ENCODE measurements at regions not wholly inside any gene's neighbourhood (a gene's known extent, or its start where the extent isn't known, plus 50 kb on each side); places are given as distances from the start of the nearest gene placed in this dataset.

- no peak for TF ChIP-seq POLR2A (IDR thresholded peaks at IDR 0.05)
- no peak for TF ChIP-seq CTCF (IDR thresholded peaks at IDR 0.05)
- no peak for TF ChIP-seq POLR2AphosphoS5 (IDR thresholded peaks at IDR 0.05)
- H3K9me3 ChIP-seq = no peaks in the 10 kb centered on the region
- H3K36me3 ChIP-seq = no peaks in the 10 kb centered on the region
- no peak overlapping the region for H3K4me3 ChIP-seq
- H3K27ac ChIP-seq = no peak overlapping the region
- intact Hi-C loops (cut with DNase I; ENCODE audit: low total_unique reads) = no loop called here
- no peaks in the 10 kb centered on the region for H3K27me3 ChIP-seq
- no peak for DNase-seq (ENCODE audit: low spot score in 2 of 2)
- peaks cover 0 to 9% of the 10 kb centered on the region in 2 donors for H3K4me1 ChIP-seq
Measured at GRCh38 chr7:134370135-134370534, 53.4 kb upstream of the SLC35B4 start.

GRCh38 chr7:134368851-134369544, 52.3 kb upstream of the SLC35B4 start:
- Histone ChIP-seq H3K9me3 (no peaks in the 10 kb centered on the region), H3K4me1 (peaks cover 0 to 9% of the 10 kb centered on the region in 2 donors), H3K27ac (peak overlapping the region in 1 of 2 donors; percentile 45), H3K36me3 (no peaks in the 10 kb centered on the region), H3K27me3 (no peaks in the 10 kb centered on the region), H3K4me3 (no peak overlapping the region)
- DNase-seq (ENCODE audit: low spot score in 2 of 2) = no peak
- intact Hi-C loops (cut with DNase I; ENCODE audit: low total_unique reads) = no loop called here
- TF ChIP-seq POLR2A (IDR thresholded peaks at IDR 0.05) (no peak), POLR2AphosphoS5 (IDR thresholded peaks at IDR 0.05) (no peak), CTCF (IDR thresholded peaks at IDR 0.05) (no peak)

GRCh38 chr7:134367956-134368749, 51.4 kb upstream of the SLC35B4 start:
- intact Hi-C loops (cut with DNase I; ENCODE audit: low total_unique reads) = no loop called here

More at GRCh38 chr7:134367956-134368749, 51.4 kb upstream of the SLC35B4 start:
- H3K9me3 ChIP-seq = no peaks in the 10 kb centered on the region
- peaks cover 0 to 9% of the 10 kb centered on the region in 2 donors for H3K4me1 ChIP-seq
- TF ChIP-seq CTCF (IDR thresholded peaks at IDR 0.05) = no peak
- TF ChIP-seq POLR2A (IDR thresholded peaks at IDR 0.05) = no peak
- TF ChIP-seq POLR2AphosphoS5 (IDR thresholded peaks at IDR 0.05) = no peak
- no peaks in the 10 kb centered on the region for H3K36me3 ChIP-seq
- H3K27ac ChIP-seq = no peak overlapping the region
- H3K27me3 ChIP-seq = no peaks in the 10 kb centered on the region
- no peak overlapping the region for H3K4me3 ChIP-seq
- DNase-seq (ENCODE audit: low spot score in 2 of 2) = no peak
